Endothelial cell of umbilical vein (primary cell): ENCODE measurements at regions not wholly inside any gene's neighbourhood (a gene's known extent, or its start where the extent isn't known, plus 50 kb on each side); places are given as distances from the start of the nearest gene placed in this dataset.

ENCODE experiments used
- BruUV-seq: library from RNA; stranded (reverse); fragments of 400-500 nt; replicated peaks from 2 replicates; lab custom pipeline; 2021; lab: Mats Ljungman, UMichigan
- CTCF ChIA-PET: fragments of 300-600, 350-600 bp; sonication (Branson Sonifier 250); formaldehyde crosslinking; loops from one replicate; lab custom pipeline; 2021; ENCODE audit warnings: antibody characterized with exemption, inconsistent platforms; lab: Charles Lee
- POLR2A ChIA-PET: fragments of 300-600, 350-600 bp; sonication (Branson Sonifier 250); formaldehyde crosslinking; loops from one replicate; lab custom pipeline; 2021; ENCODE audit warnings: antibody characterized with exemption, inconsistent platforms; lab: Charles Lee
- DNase-seq: peaks from one replicate; pipeline ENCODE4 v3.0.0-alpha.2; 2011; ENCODE audit warnings: low read depth, low spot score
- FAIRE-seq: peaks from 2 replicates; lab custom pipeline; 2011; peaks lifted over from hg19 to GRCh38; lab: Jason Lieb, UNC
- H2AFZ ChIP-seq: 2 replicates; pipeline ENCODE4 v1.6.0; 2012; ENCODE audit warnings: low read depth, low read length, control low read depth, inconsistent platforms
- H3K27ac ChIP-seq: 2 replicates; pipeline ENCODE4 v1.5.1; 2011; ENCODE audit warnings: low read depth, mild to moderate bottlenecking, control low read depth, low read length, moderate library complexity; ENCODE audit not compliant: insufficient read depth
- H3K27me3 ChIP-seq, 2 experiments: 2 replicates each; pipeline versions ENCODE4 v1.6.0 to v1.6.1; 2011; ENCODE audit warnings: low read length in 2 of 2, mixed read lengths in 1 of 2; ENCODE audit not compliant: control insufficient read depth in 2 of 2, insufficient read depth in 2 of 2
- H3K36me3 ChIP-seq, 2 experiments: 2 replicates in 1 of 2; 3 replicates in 1 of 2; pipeline ENCODE4 v1.5.1; 2011; ENCODE audit warnings: low read length in 2 of 2, mild to moderate bottlenecking in 1 of 2, moderate library complexity in 1 of 2; ENCODE audit not compliant: control insufficient read depth in 2 of 2, insufficient read depth in 2 of 2; ENCODE audit errors: extremely low read depth in 1 of 2
- H3K4me1 ChIP-seq: 3 replicates; pipeline ENCODE4 v1.5.1; 2011; ENCODE audit warnings: mild to moderate bottlenecking, low read length; ENCODE audit not compliant: control insufficient read depth, insufficient read depth; ENCODE audit errors: extremely low read depth
- H3K4me2 ChIP-seq: 2 replicates; pipeline ENCODE4 v1.6.1; 2011; ENCODE audit warnings: low read length, control low read depth, mixed read lengths; ENCODE audit not compliant: insufficient read depth
- H3K4me3 ChIP-seq, 3 experiments: fragments of 200-600 bp in 1 of 3; sonication (generic), shearing (Covaris generic) in 1 of 3; replicated peaks in 1 of 3; 2 replicates each; pipeline ENCODE4 v1.5.1; 2011 to 2016; ENCODE audit warnings: control low read depth in 3 of 3, low read length in 3 of 3, mild to moderate bottlenecking in 2 of 3, inconsistent platforms in 1 of 3, low read depth in 1 of 3, moderate library complexity in 1 of 3; ENCODE audit not compliant: insufficient read depth in 1 of 3
- H3K79me2 ChIP-seq: 2 replicates; pipeline ENCODE4 v1.6.0; 2012; ENCODE audit warnings: low read length, inconsistent platforms; ENCODE audit not compliant: control insufficient read depth, insufficient read depth
- H3K9ac ChIP-seq: replicated peaks from 2 replicates; pipeline ENCODE3; 2011; ENCODE audit warnings: low read length, control low read depth; ENCODE audit not compliant: insufficient read depth; ENCODE audit errors: extremely low read depth
- H3K9me1 ChIP-seq: replicated peaks from 3 replicates; pipeline ENCODE4 v1.6.0; 2011; ENCODE audit warnings: mild to moderate bottlenecking, low read length; ENCODE audit not compliant: control insufficient read depth, insufficient read depth; ENCODE audit errors: extremely low read depth
- H3K9me3 ChIP-seq: replicated peaks from 2 replicates; pipeline ENCODE4 v1.5.1; 2012; ENCODE audit warnings: low read length, inconsistent platforms; ENCODE audit not compliant: control insufficient read depth, insufficient read depth
- H4K20me1 ChIP-seq: replicated peaks from 2 replicates; pipeline ENCODE3; 2011; ENCODE audit warnings: mild to moderate bottlenecking, low read length; ENCODE audit not compliant: control insufficient read depth, insufficient read depth; ENCODE audit errors: extremely low read depth
- CTCF ChIP-seq, 2 donors: IDR thresholded peaks; 1 replicate in 1 of 2; 2 replicates in 1 of 2; pipeline ENCODE4 v1.5.1; 2011; ENCODE audit warnings: low read length in 2 of 2, mild to moderate bottlenecking in 2 of 2, moderate library complexity in 2 of 2, control low read depth in 1 of 2, inconsistent platforms in 1 of 2, low read depth in 1 of 2; ENCODE audit not compliant: insufficient read depth in 1 of 2; ENCODE audit errors: extremely low read depth in 1 of 2
- EZH2 ChIP-seq: IDR thresholded peaks from 2 replicates; pipeline ENCODE4 v1.6.1; 2012; ENCODE audit warnings: borderline replicate concordance, low read depth, mild to moderate bottlenecking, moderate library complexity, low read length, inconsistent platforms; ENCODE audit not compliant: severe bottlenecking
- FOS ChIP-seq: IDR thresholded peaks from 2 replicates; pipeline ENCODE4 v1.6.1; 2011; ENCODE audit warnings: mild to moderate bottlenecking, low read length, moderate library complexity, borderline replicate concordance; ENCODE audit not compliant: insufficient read depth
- GATA2 ChIP-seq: IDR thresholded peaks from 2 replicates; pipeline ENCODE4 v1.7.0; 2011; ENCODE audit warnings: low read depth, mild to moderate bottlenecking, moderate library complexity, mixed read lengths, low read length; ENCODE audit not compliant: insufficient read length, insufficient read depth
- JUN ChIP-seq: IDR thresholded peaks from 2 replicates; pipeline ENCODE4 v1.6.1; 2011; ENCODE audit warnings: borderline replicate concordance, low read depth; ENCODE audit not compliant: insufficient read length, insufficient read depth
- MAX ChIP-seq: IDR thresholded peaks from 2 replicates; pipeline ENCODE4 v1.6.1; 2011; ENCODE audit not compliant: insufficient read depth, insufficient read length
- MYC ChIP-seq: IDR thresholded peaks from one replicate; pipeline ENCODE4 v1.6.1; 2011; ENCODE audit warnings: mild to moderate bottlenecking, low read depth, low read length
- POLR2A ChIP-seq: IDR thresholded peaks from 2 replicates; pipeline ENCODE4 v1.6.1; 2012; ENCODE audit warnings: low read depth, mild to moderate bottlenecking, control low read depth, low read length
- POLR2AphosphoS5 ChIP-seq: IDR thresholded peaks from 2 replicates; pipeline ENCODE4 v1.6.1; 2012; ENCODE audit warnings: low read depth, mild to moderate bottlenecking, control low read depth, low read length, moderate library complexity; ENCODE audit not compliant: insufficient read depth
- dilution Hi-C: fragments of 300-500 bp; cut with MboI; formaldehyde crosslinking; loops from one replicate; pipeline ENCODE4 v1.15.0; 2019; ENCODE audit warnings: low sequenced_read_pairs; ENCODE audit not compliant: extremely low pct_ligation_motif_present
- intact Hi-C: fragments of 100-400 bp; cut with micrococcal nuclease; formaldehyde crosslinking; loops from one replicate; pipeline ENCODE4 v1.10.0; 2022

- H3K9ac ChIP-seq: no peak overlapping the region
- no peak overlapping the region for H3K4me3 ChIP-seq
- FAIRE-seq: no peak
- H3K9me3 ChIP-seq: no peaks in the 10 kb centered on the region
- no peaks in the 10 kb centered on the region for H3K9me1 ChIP-seq
- no peak overlapping the region for H3K27ac ChIP-seq
- no peaks in the 10 kb centered on the region for H3K27me3 ChIP-seq
- no peaks in the 10 kb centered on the region for H3K4me1 ChIP-seq
- no peak overlapping the region for H2AFZ ChIP-seq
- dilution Hi-C loops (no loop called here), intact Hi-C loops (no loop called here)
- BruUV-seq: no TSS peak
- no peak overlapping the region for H3K4me2 ChIP-seq
- no peaks in the 10 kb centered on the region for H3K79me2 ChIP-seq
- H4K20me1 ChIP-seq: no peaks in the 10 kb centered on the region
- POLR2A ChIA-PET: no interaction called here
- CTCF ChIA-PET: no interaction called here
- no peaks in the 10 kb centered on the region for H3K36me3 ChIP-seq
- no peak for DNase-seq
- TF ChIP-seq JUN (no peak), MYC (no peak), EZH2 (no peak), MAX (no peak), POLR2A (no peak), CTCF (IDR thresholded peaks at IDR 0.05; ENCODE audit: extremely low read depth in 1 of 2, insufficient read depth in 1 of 2, low read depth in 1 of 2, low read length in 2 of 2) (no peak), GATA2 (no peak), FOS (no peak), POLR2AphosphoS5 (no peak)
Measured at GRCh38 chr3:106789276-106789675, 588.0 kb upstream of the CCDC54 start.
